Fibroblast of lung (primary cell): ENCODE measurements at regions not wholly inside any gene's neighbourhood (a gene's known extent, or its start where the extent isn't known, plus 50 kb on each side); places are given as distances from the start of the nearest gene placed in this dataset.

Experiments used
- EZH2 ChIP-seq: IDR thresholded peaks from 2 replicates; pipeline ENCODE4 v1.5.1; 2012; ENCODE audit warnings: low read length, control low read depth, mild to moderate bottlenecking; ENCODE audit errors: missing control alignments
- TF ChIP-seq, protein P1 (sequence below), 2 donors: IDR thresholded peaks in 1 of 2; conservative IDR thresholded peaks in 1 of 2; 1 replicate in 1 of 2; 2 replicates in 1 of 2; pipeline ENCODE4 v1.5.1; 2011 to 2012; ENCODE audit warnings: low read length in 2 of 2, control low read depth in 1 of 2, inconsistent platforms in 1 of 2, low read depth in 1 of 2, mild to moderate bottlenecking in 1 of 2

DNA sequence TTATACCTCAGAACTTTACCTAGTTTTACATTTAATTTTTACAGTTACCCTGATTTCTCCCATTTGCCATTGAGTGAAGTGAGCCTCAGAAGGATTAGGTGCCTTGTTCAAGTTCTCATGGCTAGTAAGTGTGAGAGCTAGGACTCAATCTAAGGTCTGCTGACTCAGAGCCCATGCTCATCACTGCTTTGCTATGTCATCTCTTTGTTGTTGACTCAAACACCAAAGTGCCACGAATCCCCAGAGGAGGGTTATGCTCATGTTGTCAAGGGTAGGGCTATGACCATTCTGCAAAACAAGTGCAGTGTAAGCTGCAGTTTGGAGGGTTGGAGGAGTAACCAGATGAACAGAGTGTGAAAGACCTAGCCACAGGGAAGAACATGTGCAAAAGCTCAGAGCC, 185.4 kb upstream of the SKOR2 start:
- TF ChIP-seq, protein P1, sequence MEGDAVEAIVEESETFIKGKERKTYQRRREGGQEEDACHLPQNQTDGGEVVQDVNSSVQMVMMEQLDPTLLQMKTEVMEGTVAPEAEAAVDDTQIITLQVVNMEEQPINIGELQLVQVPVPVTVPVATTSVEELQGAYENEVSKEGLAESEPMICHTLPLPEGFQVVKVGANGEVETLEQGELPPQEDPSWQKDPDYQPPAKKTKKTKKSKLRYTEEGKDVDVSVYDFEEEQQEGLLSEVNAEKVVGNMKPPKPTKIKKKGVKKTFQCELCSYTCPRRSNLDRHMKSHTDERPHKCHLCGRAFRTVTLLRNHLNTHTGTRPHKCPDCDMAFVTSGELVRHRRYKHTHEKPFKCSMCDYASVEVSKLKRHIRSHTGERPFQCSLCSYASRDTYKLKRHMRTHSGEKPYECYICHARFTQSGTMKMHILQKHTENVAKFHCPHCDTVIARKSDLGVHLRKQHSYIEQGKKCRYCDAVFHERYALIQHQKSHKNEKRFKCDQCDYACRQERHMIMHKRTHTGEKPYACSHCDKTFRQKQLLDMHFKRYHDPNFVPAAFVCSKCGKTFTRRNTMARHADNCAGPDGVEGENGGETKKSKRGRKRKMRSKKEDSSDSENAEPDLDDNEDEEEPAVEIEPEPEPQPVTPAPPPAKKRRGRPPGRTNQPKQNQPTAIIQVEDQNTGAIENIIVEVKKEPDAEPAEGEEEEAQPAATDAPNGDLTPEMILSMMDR (conservative IDR thresholded peaks at IDR 0.05 in 1 of 2, IDR thresholded peaks at IDR 0.05 in 1 of 2; ENCODE audit: low read depth in 1 of 2, low read length in 2 of 2) = no peak
- TF ChIP-seq EZH2 = no peak
